Prostate gland (tissue), 2 donors: ENCODE measurements at regions not wholly inside any gene's neighbourhood (a gene's known extent, or its start where the extent isn't known, plus 50 kb on each side); places are given as distances from the start of the nearest gene placed in this dataset.

ENCODE experiments used
- POLR2A ChIP-seq: fragments of 450-650 bp; IDR thresholded peaks from one replicate; pipeline ENCODE4 v1.6.1; 2016; ENCODE audit warnings: antibody characterized with exemption, mild to moderate bottlenecking
- TF ChIP-seq, protein P1 (sequence below), 4 experiments: fragments of 200-600 bp in 2 of 4; fragments of 450-650 bp in 2 of 4; sonication (generic) in 2 of 4; IDR thresholded peaks; 1 replicate in 3 of 4; 2 replicates in 1 of 4; pipeline ENCODE4 v1.5.1; 2016 to 2019; ENCODE audit warnings: antibody characterized with exemption in 4 of 4, mild to moderate bottlenecking in 2 of 4, moderate library complexity in 2 of 4

DNA sequence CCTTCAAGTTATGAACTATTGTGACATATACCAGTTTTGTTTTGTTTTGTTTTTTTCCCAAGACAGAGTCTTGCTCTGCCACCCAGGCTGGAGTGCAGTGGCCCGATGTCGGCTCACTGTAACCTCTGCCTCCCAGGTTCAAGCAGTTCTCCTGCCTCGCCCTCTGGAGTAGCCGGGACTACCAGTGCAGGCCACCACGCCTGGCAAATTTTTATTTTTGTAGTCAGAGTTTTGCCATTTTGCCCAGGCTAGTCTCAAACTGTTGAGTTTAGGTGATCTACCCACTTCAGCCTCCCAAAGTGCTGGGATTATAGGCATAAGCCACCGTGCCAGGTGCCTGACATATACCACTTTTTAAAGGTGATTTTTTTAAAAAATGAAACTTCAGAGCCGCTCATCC is 74.6 kb downstream of the ARRDC4 start:
- TF ChIP-seq, protein P1, sequence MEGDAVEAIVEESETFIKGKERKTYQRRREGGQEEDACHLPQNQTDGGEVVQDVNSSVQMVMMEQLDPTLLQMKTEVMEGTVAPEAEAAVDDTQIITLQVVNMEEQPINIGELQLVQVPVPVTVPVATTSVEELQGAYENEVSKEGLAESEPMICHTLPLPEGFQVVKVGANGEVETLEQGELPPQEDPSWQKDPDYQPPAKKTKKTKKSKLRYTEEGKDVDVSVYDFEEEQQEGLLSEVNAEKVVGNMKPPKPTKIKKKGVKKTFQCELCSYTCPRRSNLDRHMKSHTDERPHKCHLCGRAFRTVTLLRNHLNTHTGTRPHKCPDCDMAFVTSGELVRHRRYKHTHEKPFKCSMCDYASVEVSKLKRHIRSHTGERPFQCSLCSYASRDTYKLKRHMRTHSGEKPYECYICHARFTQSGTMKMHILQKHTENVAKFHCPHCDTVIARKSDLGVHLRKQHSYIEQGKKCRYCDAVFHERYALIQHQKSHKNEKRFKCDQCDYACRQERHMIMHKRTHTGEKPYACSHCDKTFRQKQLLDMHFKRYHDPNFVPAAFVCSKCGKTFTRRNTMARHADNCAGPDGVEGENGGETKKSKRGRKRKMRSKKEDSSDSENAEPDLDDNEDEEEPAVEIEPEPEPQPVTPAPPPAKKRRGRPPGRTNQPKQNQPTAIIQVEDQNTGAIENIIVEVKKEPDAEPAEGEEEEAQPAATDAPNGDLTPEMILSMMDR (IDR thresholded peaks at IDR 0.05) = no peak
- no peak for TF ChIP-seq POLR2A
